ENCODE measurements at regions not wholly inside any gene's neighbourhood (a gene's known extent, or its start where the extent isn't known, plus 50 kb on each side); places are given as distances from the start of the nearest gene placed in this dataset.

- DNase-seq = no peak
These were observed 828.3 kb upstream of the MIR17HG start for GRCh38 chr13:90519157-90519556.

- no peak for DNase-seq
These were observed 820.8 kb upstream of the MIR17HG start for GRCh38 chr13:90526711-90527110.

GRCh38 chr13:90531744-90532143 lies 815.7 kb upstream of the MIR17HG start:
- no peak for DNase-seq

- no peak for DNase-seq
These were observed 814.5 kb upstream of the MIR17HG start for GRCh38 chr13:90532861-90533492.

- no peak for DNase-seq
These were observed 813.6 kb upstream of the MIR17HG start for GRCh38 chr13:90533866-90534265.

GRCh38 chr13:90534617-90535370 lies 812.7 kb upstream of the MIR17HG start:
- no peak for DNase-seq

- no peak for DNase-seq
These were observed 812.1 kb upstream of the MIR17HG start for GRCh38 chr13:90535421-90535820.

GRCh38 chr13:90538063-90538462 lies 809.4 kb upstream of the MIR17HG start:
- DNase-seq = no peak

GRCh38 chr13:90541346-90541745 lies 806.1 kb upstream of the MIR17HG start:
- DNase-seq = no peak

- no peak for DNase-seq
These were observed 804.5 kb upstream of the MIR17HG start for GRCh38 chr13:90542959-90543505.

- no peak for DNase-seq
These were observed 802.2 kb upstream of the MIR17HG start for GRCh38 chr13:90545070-90545840.

- DNase-seq = no peak
These were observed 800.2 kb upstream of the MIR17HG start for GRCh38 chr13:90547272-90547790.

- DNase-seq = no peak
These were observed 796.2 kb upstream of the MIR17HG start for GRCh38 chr13:90551253-90551652.

GRCh38 chr13:90552702-90553101 lies 794.8 kb upstream of the MIR17HG start:
- no peak for DNase-seq

GRCh38 chr13:90553159-90553558 lies 794.3 kb upstream of the MIR17HG start:
- DNase-seq = no peak

GRCh38 chr13:90557626-90558025 lies 789.9 kb upstream of the MIR17HG start:
- DNase-seq = no peak

GRCh38 chr13:90562443-90562842 lies 785.0 kb upstream of the MIR17HG start:
- no peak for DNase-seq

- no peak for DNase-seq
These were observed 783.4 kb upstream of the MIR17HG start for GRCh38 chr13:90564096-90564495.

- DNase-seq = no peak
These were observed 782.9 kb upstream of the MIR17HG start for GRCh38 chr13:90564566-90564965.

GRCh38 chr13:90565985-90566713 lies 781.3 kb upstream of the MIR17HG start:
- DNase-seq = no peak

GRCh38 chr13:90568165-90568564 lies 779.3 kb upstream of the MIR17HG start:
- DNase-seq = no peak

- no peak for DNase-seq
These were observed 771.4 kb upstream of the MIR17HG start for GRCh38 chr13:90576067-90576466.

GRCh38 chr13:90577726-90578125 lies 769.8 kb upstream of the MIR17HG start:
- DNase-seq = no peak
